GM23338 (cell line): ENCODE measurements at regions not wholly inside any gene's neighbourhood (a gene's known extent, or its start where the extent isn't known, plus 50 kb on each side); places are given as distances from the start of the nearest gene placed in this dataset.

Source experiments
- ATAC-seq: fragments of 200-7000 bp; cut with Tn5 transposase; 3 replicates; pipeline ENCODE4 v1.9.1; 2020
- DNase-seq: peaks from one replicate; pipeline ENCODE4 v3.0.0-alpha.2; 2015; ENCODE audit warnings: low spot score
- H2AFZ ChIP-seq: fragments of 200-600 bp; sonication (generic); 2 replicates; pipeline ENCODE4 v1.8.0; 2016; ENCODE audit warnings: antibody characterized with exemption, mild to moderate bottlenecking, moderate library complexity
- H3F3A ChIP-seq: fragments of 200-600 bp; sonication (generic); replicated peaks from 2 replicates; pipeline ENCODE4 v1.8.0; 2017; ENCODE audit warnings: antibody characterized with exemption, mixed run types, low read depth
- H3K27ac ChIP-seq: fragments of 200-600 bp; sonication (generic); 2 replicates; pipeline ENCODE4 v1.6.1; 2016; ENCODE audit warnings: low read depth
- H3K27me3 ChIP-seq: fragments of 200-600 bp; sonication (generic); 2 replicates; pipeline ENCODE4 v1.8.0; 2016; ENCODE audit warnings: mild to moderate bottlenecking, mixed run types, moderate library complexity; ENCODE audit not compliant: insufficient read depth
- H3K36me3 ChIP-seq: fragments of 200-600 bp; sonication (generic); 2 replicates; pipeline ENCODE4 v1.8.0; 2016; ENCODE audit warnings: mild to moderate bottlenecking; ENCODE audit not compliant: insufficient read depth
- H3K4me1 ChIP-seq: fragments of 200-600 bp; sonication (generic); 2 replicates; pipeline ENCODE4 v1.8.0; 2016; ENCODE audit warnings: mild to moderate bottlenecking, moderate library complexity; ENCODE audit not compliant: insufficient read depth
- H3K4me2 ChIP-seq: fragments of 200-600 bp; sonication (generic); 2 replicates; pipeline ENCODE4 v1.7.1; 2017; ENCODE audit warnings: mixed run types
- H3K4me3 ChIP-seq: fragments of 200-600 bp; sonication (generic); 2 replicates; pipeline ENCODE4 v1.6.1; 2016; ENCODE audit warnings: mixed run types
- H3K79me2 ChIP-seq: fragments of 200-600 bp; sonication (generic); replicated peaks from 2 replicates; pipeline ENCODE4 v1.8.0; 2017; ENCODE audit warnings: mild to moderate bottlenecking; ENCODE audit not compliant: insufficient read depth
- H3K9me2 ChIP-seq: fragments of 200-600 bp; sonication (generic); 2 replicates; pipeline ENCODE4 v1.8.0; 2017; ENCODE audit not compliant: insufficient read depth
- H4K20me1 ChIP-seq: fragments of 200-600 bp; sonication (generic); replicated peaks from 2 replicates; pipeline ENCODE4 v1.8.0; 2017; ENCODE audit warnings: mild to moderate bottlenecking; ENCODE audit not compliant: insufficient read depth
- H3K27ac Mint-ChIP-seq: 2 replicates; pipeline ENCODE4 v1.8.0; 2020; ENCODE audit warnings: inconsistent platforms, mild to moderate bottlenecking, moderate library complexity, mixed read lengths
- H3K27me3 Mint-ChIP-seq: 3 replicates; pipeline ENCODE4 v1.8.0; 2022; ENCODE audit warnings: low read depth, mild to moderate bottlenecking, moderate library complexity, mixed read lengths, inconsistent platforms; ENCODE audit not compliant: insufficient read depth, poor library complexity
- H3K36me3 Mint-ChIP-seq: 3 replicates; pipeline ENCODE4 v1.8.0; 2021; ENCODE audit warnings: low read depth, mild to moderate bottlenecking, inconsistent platforms, moderate library complexity, mixed read lengths
- H3K4me1 Mint-ChIP-seq: 3 replicates; pipeline ENCODE4 v1.8.0; 2020; ENCODE audit warnings: mild to moderate bottlenecking, inconsistent platforms, mixed read lengths
- H3K4me3 Mint-ChIP-seq: 3 replicates; pipeline ENCODE4 v1.8.0; 2021; ENCODE audit warnings: moderate library complexity, mild to moderate bottlenecking, inconsistent platforms, mixed read lengths
- H3K9me3 Mint-ChIP-seq: 3 replicates; pipeline ENCODE4 v1.8.0; 2020; ENCODE audit warnings: moderate library complexity, mild to moderate bottlenecking, inconsistent platforms, mixed read lengths
- CREB1 ChIP-seq: fragments of 250-450 bp; sonication (Bioruptor Pico); IDR thresholded peaks from 2 replicates; pipeline ENCODE4 v1.5.0; 2020; ENCODE audit warnings: low read depth, mild to moderate bottlenecking, moderate library complexity
- CTCF ChIP-seq, 2 experiments: fragments of 200-600 bp in 1 of 2; sonication (generic) in 1 of 2; conservative IDR thresholded peaks; 2 replicates each; pipeline versions ENCODE4 v1.5.1 to v1.6.1; 2016 to 2017; ENCODE audit warnings: antibody characterized with exemption in 2 of 2, low read depth in 2 of 2, mild to moderate bottlenecking in 2 of 2, moderate library complexity in 1 of 2
- ETS1 ChIP-seq: IDR thresholded peaks from 2 replicates; pipeline ENCODE4 v1.6.1; 2016; ENCODE audit warnings: antibody characterized with exemption
- EZH2 ChIP-seq: fragments of 200-600 bp; sonication (generic); IDR thresholded peaks from one replicate; pipeline ENCODE4 v1.8.0; 2017; ENCODE audit warnings: antibody characterized with exemption, mild to moderate bottlenecking, low read depth; ENCODE audit not compliant: unreplicated experiment
- EZH2phosphoT487 ChIP-seq: fragments of 200-600 bp; sonication (generic); IDR thresholded peaks from one replicate; pipeline ENCODE4 v1.8.1; 2018; ENCODE audit warnings: antibody characterized with exemption; ENCODE audit not compliant: unreplicated experiment
- JUNB ChIP-seq: IDR thresholded peaks from one replicate; pipeline ENCODE4 v1.6.1; 2016; ENCODE audit warnings: antibody characterized with exemption; ENCODE audit not compliant: unreplicated experiment
- NANOG ChIP-seq: IDR thresholded peaks from 2 replicates; pipeline ENCODE4 v1.6.1; 2016; ENCODE audit warnings: antibody characterized with exemption, borderline replicate concordance
- STAT1 ChIP-seq: IDR thresholded peaks from one replicate; pipeline ENCODE4 v1.6.1; 2016; ENCODE audit warnings: antibody characterized with exemption; ENCODE audit not compliant: unreplicated experiment
- ZNF114 ChIP-seq: fragments of 250-450 bp; sonication (Bioruptor Pico); IDR thresholded peaks from 2 replicates; pipeline ENCODE4 v1.5.0; 2020; ENCODE audit warnings: mild to moderate bottlenecking, moderate library complexity
- ZNF462 ChIP-seq: fragments of 250-450 bp; sonication (Bioruptor Pico); IDR thresholded peaks from 2 replicates; pipeline ENCODE4 v1.5.0; 2020; ENCODE audit warnings: mild to moderate bottlenecking, moderate library complexity

GRCh38 chr6:8642854-8643253 lies 207.5 kb upstream of the SLC35B3 start:
- H3K9me2 ChIP-seq = no peaks in the 10 kb centered on the region
- no peaks in the 10 kb centered on the region for H3F3A ChIP-seq
- H3K27me3 Mint-ChIP-seq = no peaks in the 10 kb centered on the region
- no peak overlapping the region for H3K27ac ChIP-seq
- H4K20me1 ChIP-seq = no peaks in the 10 kb centered on the region
- H3K36me3 ChIP-seq = no peaks in the 10 kb centered on the region
- H3K4me3 ChIP-seq = no peak overlapping the region
- peaks cover 15% of the 10 kb centered on the region; the same call in 2 of the 3 replicates for H3K9me3 Mint-ChIP-seq
- no peak for TF ChIP-seq JUNB
- H3K4me2 ChIP-seq = no peak overlapping the region
- H3K36me3 Mint-ChIP-seq = no peaks in the 10 kb centered on the region
- no peaks in the 10 kb centered on the region; the same call in 2 of the 3 replicates for H3K4me1 Mint-ChIP-seq
- H3K79me2 ChIP-seq = no peaks in the 10 kb centered on the region
- no peaks in the 10 kb centered on the region for H3K27me3 ChIP-seq
- H2AFZ ChIP-seq = no peak overlapping the region
- no peaks in the 10 kb centered on the region for H3K4me1 ChIP-seq
- H3K4me3 Mint-ChIP-seq = no peak overlapping the region
- ATAC-seq = no peak
- no peak overlapping the region for H3K27ac Mint-ChIP-seq
- DNase-seq = no peak

GRCh38 chr6:8642131-8642530 lies 206.8 kb upstream of the SLC35B3 start:
- Histone ChIP-seq H3K4me2 (no peak overlapping the region), H3K27me3 (no peaks in the 10 kb centered on the region), H3K36me3 (no peaks in the 10 kb centered on the region), H2AFZ (no peak overlapping the region), H3K79me2 (no peaks in the 10 kb centered on the region), H4K20me1 (no peaks in the 10 kb centered on the region), H3K4me1 (no peaks in the 10 kb centered on the region), H3K9me2 (no peaks in the 10 kb centered on the region), H3K27ac (no peak overlapping the region), H3F3A (no peaks in the 10 kb centered on the region), H3K4me3 (no peak overlapping the region)
- no peak for DNase-seq
- H3K4me1 Mint-ChIP-seq = no peaks in the 10 kb centered on the region; the same call in 2 of the 3 replicates
- TF ChIP-seq CREB1 (CRISPR knock-in tag) (no peak), ETS1 (no peak), NANOG (no peak), ZNF462 (CRISPR knock-in tag) (no peak), CTCF (conservative IDR thresholded peaks at IDR 0.05; ENCODE audit: low read depth in 2 of 2) (no peak), EZH2phosphoT487 (no peak), EZH2 (no peak), STAT1 (no peak), ZNF114 (CRISPR knock-in tag) (no peak)
- no peak for ATAC-seq
- H3K27ac Mint-ChIP-seq = no peak overlapping the region
- H3K4me3 Mint-ChIP-seq = no peak overlapping the region
- no peaks in the 10 kb centered on the region for H3K36me3 Mint-ChIP-seq
- H3K9me3 Mint-ChIP-seq = peaks cover 15% of the 10 kb centered on the region; the same call in 2 of the 3 replicates
- H3K27me3 Mint-ChIP-seq = no peaks in the 10 kb centered on the region
